ENCODE measurements at regions not wholly inside any gene's neighbourhood (a gene's known extent, or its start where the extent isn't known, plus 50 kb on each side); places are given as distances from the start of the nearest gene placed in this dataset.

GRCh38 chr20:48124960-48125359 lies 339.7 kb upstream of the SULF2 start:
- no peak for DNase-seq (ENCODE audit: low spot score)
- Histone ChIP-seq H3K4me1 (ENCODE audit: insufficient read depth, low read length) (peaks cover 46% of the 10 kb centered on the region), H3K79me2 (ENCODE audit: insufficient read depth, low read length) (no peaks in the 10 kb centered on the region), H3K27ac (ENCODE audit: extremely low read length, insufficient read depth, low read length) (no peak overlapping the region), H3K36me3 (replicated peaks in 1 of 2; ENCODE audit: control insufficient read depth in 1 of 2, insufficient read depth in 2 of 2, low read length in 2 of 2) (no peaks in the 10 kb centered on the region), H3K9me3 (ENCODE audit: low read length) (no peaks in the 10 kb centered on the region), H3K4me3 (replicated peaks in 1 of 3; ENCODE audit: insufficient read depth in 1 of 3, low read depth in 2 of 3, low read length in 3 of 3) (0 out of 6 replicates have a peak overlapping the region, but pooled peaks of 1 of the 3 experiments have one; percentile 11), H3K27me3 (ENCODE audit: control insufficient read depth in 1 of 2, insufficient read depth in 2 of 2, low read length in 2 of 2) (no peaks in the 10 kb centered on the region; a peak in 1 of 5 replicates), H4K20me1 (ENCODE audit: insufficient read depth, low read length) (no peaks in the 10 kb centered on the region), H3K4me2 (ENCODE audit: low read depth, low read length) (peak overlapping the region; percentile 69), H3K9ac (ENCODE audit: insufficient read depth, low read depth, low read length) (no peak overlapping the region; the same call in 1 of the 2 replicates), H2AFZ (ENCODE audit: low read length) (peak overlapping the region; percentile 25)
- WGBS (ENCODE audit: low lambda C conversion rate): 49% methylated on average over 9 of the region's 9 CpGs
- no TSS peak for BruUV-seq (replicated peaks)
- in situ Hi-C loops (cut with HindIII; ENCODE audit: extremely low pct_ligation_motif_present, low pct_unique_long_range_greater_than_20kb) (no loop called here), intact Hi-C loops (cut with micrococcal nuclease; ENCODE audit: unreplicated experiment) (no loop called here)
- CTCF ChIA-PET (ENCODE audit: low intra/inter-chr PET ratio, low total read pairs): no interaction called here
- no peak for ATAC-seq
- POLR2A ChIA-PET: no interaction called here
- no peak for FAIRE-seq
- TF ChIP-seq HIVEP1 (CRISPR knock-in tag; IDR thresholded peaks at IDR 0.05) (no peak), HOXA9 (CRISPR knock-in tag; IDR thresholded peaks at IDR 0.05; ENCODE audit: borderline replicate concordance) (no peak), NR1H2 (CRISPR knock-in tag; IDR thresholded peaks at IDR 0.05; ENCODE audit: borderline replicate concordance, low read depth) (no peak), ZNF678 (CRISPR knock-in tag; IDR thresholded peaks at IDR 0.05) (no peak), RBFOX2 (IDR thresholded peaks at IDR 0.05; ENCODE audit: low read depth, low read length) (no peak), ZNF230 (CRISPR knock-in tag; IDR thresholded peaks at IDR 0.05) (peak; percentile 79; the same call in 1 of the 2 replicates), MEF2D (CRISPR knock-in tag; IDR thresholded peaks at IDR 0.05) (0 out of 2 replicates have a peak, but pooled peaks have one; percentile 12), FUBP1 (CRISPR knock-in tag; IDR thresholded peaks at IDR 0.05; ENCODE audit: borderline replicate concordance) (no peak), IRX3 (CRISPR knock-in tag; IDR thresholded peaks at IDR 0.05; ENCODE audit: borderline replicate concordance, low read depth) (no peak), KLF11 (CRISPR knock-in tag; IDR thresholded peaks at IDR 0.05) (no peak), SALL1 (CRISPR knock-in tag; IDR thresholded peaks at IDR 0.05) (0 out of 2 replicates have a peak, but pooled peaks have one; percentile 28), ZNF709 (CRISPR knock-in tag; IDR thresholded peaks at IDR 0.05) (0 out of 2 replicates have a peak, but pooled peaks have one; percentile 25), ESRRA (CRISPR knock-in tag; IDR thresholded peaks at IDR 0.05; ENCODE audit: low read depth) (no peak)
